B cell (primary cell): ENCODE measurements at regions not wholly inside any gene's neighbourhood (a gene's known extent, or its start where the extent isn't known, plus 50 kb on each side); places are given as distances from the start of the nearest gene placed in this dataset.

ENCODE experiments used
- ATAC-seq: fragments of 200-7000 bp; cut with Tn5 transposase; one replicate; pipeline ENCODE4 v1.10.0; 2021; ENCODE audit warnings: low read depth, mild to moderate bottlenecking, moderate number of reproducible peaks, moderate library complexity
- CTCF ChIA-PET: fragments of 350-600 bp; sonication (Branson Sonifier 250); formaldehyde crosslinking; loops from one replicate; lab custom pipeline; 2021; ENCODE audit warnings: antibody characterized with exemption, inconsistent platforms; lab: Charles Lee
- POLR2A ChIA-PET: fragments of 350-600 bp; sonication (Branson Sonifier 250); formaldehyde crosslinking; loops from one replicate; lab custom pipeline; 2021; ENCODE audit warnings: antibody characterized with exemption; lab: Charles Lee
- DNase-seq: peaks from one replicate; pipeline ENCODE4 v3.0.0; 2013
- H2AFZ ChIP-seq: 2 replicates; pipeline ENCODE4 v1.6.1; 2012; ENCODE audit warnings: mild to moderate bottlenecking, low read depth, low read length; ENCODE audit not compliant: insufficient read depth, poor library complexity, severe bottlenecking
- H3K27ac ChIP-seq, 2 donors: 1 replicate in 1 of 2; 2 replicates in 1 of 2; pipeline ENCODE4 v1.5.1; 2012 to 2013; ENCODE audit warnings: low read length in 2 of 2, mild to moderate bottlenecking in 2 of 2, moderate library complexity in 1 of 2
- H3K27me3 ChIP-seq, 4 experiments: fragments of 200-600 bp in 1 of 4; sonication (generic) in 1 of 4; replicated peaks in 1 of 4; 1 replicate in 2 of 4; 2 replicates in 2 of 4; pipeline versions ENCODE4 v1.6.1 to v1.7.0; 2013 to 2016; ENCODE audit warnings: low read length in 3 of 4, mild to moderate bottlenecking in 2 of 4, mixed read lengths in 1 of 4, moderate library complexity in 1 of 4; ENCODE audit not compliant: insufficient read depth in 4 of 4, control insufficient read depth in 3 of 4; ENCODE audit errors: control extremely low read depth in 1 of 4
- H3K36me3 ChIP-seq, 2 experiments: replicated peaks in 1 of 2; 1 replicate in 1 of 2; 2 replicates in 1 of 2; pipeline versions ENCODE4 v1.6.1 to v1.7.1; 2013; ENCODE audit warnings: low read length in 1 of 2; ENCODE audit not compliant: insufficient read depth in 2 of 2, control insufficient read depth in 1 of 2; ENCODE audit errors: control extremely low read depth in 1 of 2, extremely low read depth in 1 of 2
- H3K4me1 ChIP-seq, 2 donors: fragments of 200-600 bp in 1 of 2; sonication (generic) in 1 of 2; 1 replicate in 1 of 2; 2 replicates in 1 of 2; pipeline versions ENCODE4 v1.5.1 to v1.6.1; 2013 to 2017; ENCODE audit warnings: low read length in 2 of 2; ENCODE audit not compliant: control insufficient read depth in 2 of 2, insufficient read depth in 2 of 2
- H3K4me2 ChIP-seq: replicated peaks from 2 replicates; pipeline ENCODE3; 2012; ENCODE audit warnings: mild to moderate bottlenecking, low read depth, low read length; ENCODE audit not compliant: poor library complexity, severe bottlenecking
- H3K4me3 ChIP-seq, 5 experiments: fragments of 200-600 bp in 1 of 5; sonication (generic) in 1 of 5; 1 replicate in 3 of 5; 2 replicates in 2 of 5; pipeline versions ENCODE4 v1.5.1 to v1.7.0; 2011 to 2016; ENCODE audit warnings: low read length in 4 of 5, mild to moderate bottlenecking in 4 of 5, low read depth in 2 of 5, control low read depth in 1 of 5, moderate library complexity in 1 of 5; ENCODE audit not compliant: insufficient read depth in 1 of 5; ENCODE audit errors: control extremely low read depth in 1 of 5, extremely low read depth in 1 of 5
- H3K79me2 ChIP-seq: fragments of 200-600 bp; sonication (generic); one replicate; pipeline ENCODE4 v1.6.0; 2016; ENCODE audit warnings: low read length; ENCODE audit not compliant: control insufficient read depth, insufficient read depth
- H3K9ac ChIP-seq: fragments of 200-600 bp; sonication (generic); 2 replicates; pipeline ENCODE4 v1.6.1; 2017; ENCODE audit warnings: mild to moderate bottlenecking, low read length, moderate library complexity
- H3K9me3 ChIP-seq, 3 donors: one replicate each; pipeline versions ENCODE4 v1.6.1 to v1.7.1; 2013; ENCODE audit warnings: low read length in 2 of 3; ENCODE audit not compliant: control insufficient read depth in 2 of 3, insufficient read depth in 1 of 3; ENCODE audit errors: control extremely low read depth in 1 of 3
- H4K20me1 ChIP-seq: 2 replicates; pipeline ENCODE4 v1.6.0; 2012; ENCODE audit warnings: mild to moderate bottlenecking, low read length; ENCODE audit not compliant: insufficient read depth, control insufficient read depth, poor library complexity, severe bottlenecking
- H3K27ac Mint-ChIP-seq: one replicate; pipeline ENCODE4 v1.8.0; 2021; ENCODE audit warnings: mixed read lengths
- H3K27me3 Mint-ChIP-seq: one replicate; pipeline ENCODE4 v1.8.0; 2021; ENCODE audit warnings: mixed read lengths
- H3K4me1 Mint-ChIP-seq: one replicate; pipeline ENCODE4 v1.8.0; 2021; ENCODE audit warnings: mixed read lengths
- H3K4me3 Mint-ChIP-seq: one replicate; pipeline ENCODE4 v1.8.0; 2021; ENCODE audit warnings: mixed read lengths
- H3K9me3 Mint-ChIP-seq: one replicate; pipeline ENCODE4 v1.8.0; 2022; ENCODE audit warnings: mixed read lengths; ENCODE audit not compliant: insufficient read depth
- EZH2 ChIP-seq: IDR thresholded peaks from 2 replicates; pipeline ENCODE4 v1.6.1; 2012; ENCODE audit warnings: borderline replicate concordance, low read depth, mild to moderate bottlenecking, moderate library complexity, low read length; ENCODE audit not compliant: insufficient read depth, poor library complexity, severe bottlenecking
- WGBS: methylation state at CpG from one replicate; pipeline ENCODE4 v1.1.5; 2013; ENCODE audit warnings: missing lambda C conversion rate; ENCODE audit not compliant: insufficient coverage; 5-methylcytosine and 5-hydroxymethylcytosine counted together
- intact Hi-C: fragments of 100-400 bp; cut with micrococcal nuclease; formaldehyde crosslinking; loops from one replicate; pipeline ENCODE4 v1.10.0; 2022
- TF ChIP-seq, protein P1 (sequence below): fragments of 200-600 bp; IDR thresholded peaks from one replicate; pipeline ENCODE4 v1.8.0; 2022; ENCODE audit warnings: antibody characterized with exemption, mild to moderate bottlenecking

DNA sequence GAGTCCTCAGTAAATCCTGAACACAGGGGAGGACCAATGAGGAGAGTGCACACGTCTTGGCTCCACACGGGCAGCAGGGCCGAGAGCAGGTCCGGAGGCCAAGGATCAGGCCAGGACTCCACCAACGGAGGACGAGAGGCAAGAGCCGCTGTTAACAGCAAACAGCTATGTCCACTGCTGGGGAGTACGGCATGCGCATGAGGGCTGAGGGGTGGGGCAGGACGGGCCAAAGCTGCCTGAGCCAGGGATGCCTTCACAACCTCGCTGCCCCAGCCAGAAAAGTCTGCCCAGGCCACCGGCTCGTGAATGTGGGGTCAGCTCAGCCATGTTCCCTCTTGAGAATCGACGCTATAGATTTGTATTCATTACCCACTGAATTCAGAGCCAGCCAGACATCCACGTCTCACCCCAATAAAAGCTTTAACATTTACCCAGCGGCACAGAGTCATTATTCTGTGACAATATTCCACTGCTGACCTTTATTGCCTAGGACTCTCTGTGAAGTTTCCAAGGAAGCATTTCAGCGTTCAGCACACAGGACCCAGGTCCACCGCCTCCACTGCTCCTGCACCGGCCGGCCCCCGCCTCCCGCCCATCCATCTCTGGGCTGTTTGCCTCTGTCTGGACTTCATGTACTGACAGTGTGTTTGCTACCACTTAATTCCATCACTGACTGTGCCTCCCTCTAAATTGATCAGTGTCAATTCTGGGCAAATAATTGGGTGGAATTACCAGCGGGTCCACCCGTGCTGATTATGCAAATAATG, 384.9 kb downstream of the SHANK2 start:
- Histone ChIP-seq H3K4me2 (no peak overlapping the region), H3K9ac (no peak overlapping the region), H3K4me1 (no peaks in the 10 kb centered on the region), H4K20me1 (no peaks in the 10 kb centered on the region), H3K79me2 (no peaks in the 10 kb centered on the region), H3K36me3 (no peaks in the 10 kb centered on the region), H3K4me3 (no peak overlapping the region), H3K27ac (no peak overlapping the region), H3K9me3 (no peaks in the 10 kb centered on the region), H2AFZ (no peak overlapping the region), H3K27me3 (no peaks in the 10 kb centered on the region)
- WGBS: 84% methylated on average over 22 of the region's 25 CpGs
- DNase-seq: no peak
- no peak for ATAC-seq
- Mint-ChIP-seq H3K4me1 (no peaks in the 10 kb centered on the region), H3K27ac (no peak overlapping the region), H3K4me3 (no peak overlapping the region), H3K9me3 (no peaks in the 10 kb centered on the region), H3K27me3 (peaks cover 10% of the 10 kb centered on the region)
- TF ChIP-seq, protein P1, sequence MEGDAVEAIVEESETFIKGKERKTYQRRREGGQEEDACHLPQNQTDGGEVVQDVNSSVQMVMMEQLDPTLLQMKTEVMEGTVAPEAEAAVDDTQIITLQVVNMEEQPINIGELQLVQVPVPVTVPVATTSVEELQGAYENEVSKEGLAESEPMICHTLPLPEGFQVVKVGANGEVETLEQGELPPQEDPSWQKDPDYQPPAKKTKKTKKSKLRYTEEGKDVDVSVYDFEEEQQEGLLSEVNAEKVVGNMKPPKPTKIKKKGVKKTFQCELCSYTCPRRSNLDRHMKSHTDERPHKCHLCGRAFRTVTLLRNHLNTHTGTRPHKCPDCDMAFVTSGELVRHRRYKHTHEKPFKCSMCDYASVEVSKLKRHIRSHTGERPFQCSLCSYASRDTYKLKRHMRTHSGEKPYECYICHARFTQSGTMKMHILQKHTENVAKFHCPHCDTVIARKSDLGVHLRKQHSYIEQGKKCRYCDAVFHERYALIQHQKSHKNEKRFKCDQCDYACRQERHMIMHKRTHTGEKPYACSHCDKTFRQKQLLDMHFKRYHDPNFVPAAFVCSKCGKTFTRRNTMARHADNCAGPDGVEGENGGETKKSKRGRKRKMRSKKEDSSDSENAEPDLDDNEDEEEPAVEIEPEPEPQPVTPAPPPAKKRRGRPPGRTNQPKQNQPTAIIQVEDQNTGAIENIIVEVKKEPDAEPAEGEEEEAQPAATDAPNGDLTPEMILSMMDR: no peak
- TF ChIP-seq EZH2: no peak
- intact Hi-C loops: no loop called here
- ChIA-PET POLR2A (no interaction called here), CTCF (no interaction called here)

DNA sequence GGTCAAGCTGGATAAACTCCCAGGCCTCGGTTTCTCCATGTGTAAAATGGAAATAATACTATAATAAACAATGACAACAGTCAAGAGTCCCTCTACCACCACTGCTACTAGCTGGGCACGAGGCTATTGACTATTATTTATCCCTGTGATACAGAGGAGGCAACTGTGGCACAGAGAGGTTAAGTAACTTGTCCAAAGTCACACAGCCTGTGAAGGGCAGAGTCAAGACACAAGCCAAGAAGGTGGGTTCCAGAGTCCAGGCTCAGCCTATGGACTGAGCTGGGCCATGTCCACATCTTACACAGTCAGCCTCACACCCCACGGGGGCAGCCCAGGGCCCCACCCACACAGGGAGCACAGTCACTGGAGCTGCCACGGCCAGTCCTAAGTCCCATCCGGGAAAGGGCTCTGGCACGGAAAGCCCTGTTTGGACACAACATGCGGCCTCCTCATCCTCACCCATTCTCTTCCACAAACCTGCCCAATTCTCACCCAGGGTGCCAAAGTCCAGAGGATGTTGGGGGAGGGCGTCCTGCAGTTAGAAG, 384.0 kb downstream of the SHANK2 start:
- no peak for DNase-seq
- Mint-ChIP-seq H3K27ac (no peak overlapping the region), H3K4me1 (no peaks in the 10 kb centered on the region), H3K9me3 (no peaks in the 10 kb centered on the region), H3K27me3 (peaks cover 10% of the 10 kb centered on the region), H3K4me3 (no peak overlapping the region)
- 71% methylated on average over 4 of the region's 8 CpGs for WGBS
- H3K4me2 ChIP-seq: no peak overlapping the region
- no peaks in the 10 kb centered on the region for H3K79me2 ChIP-seq
- H3K9me3 ChIP-seq: no peaks in the 10 kb centered on the region
- intact Hi-C loops: no loop called here
- no peak overlapping the region for H3K9ac ChIP-seq
- no peaks in the 10 kb centered on the region for H4K20me1 ChIP-seq
- H3K4me3 ChIP-seq: no peak overlapping the region
- ChIA-PET CTCF (no interaction called here), POLR2A (no interaction called here)
- H2AFZ ChIP-seq: no peak overlapping the region
- no peaks in the 10 kb centered on the region for H3K4me1 ChIP-seq
- H3K27ac ChIP-seq: no peak overlapping the region
- no peak for ATAC-seq
- no peaks in the 10 kb centered on the region for H3K27me3 ChIP-seq
- H3K36me3 ChIP-seq: no peaks in the 10 kb centered on the region
- no peak for TF ChIP-seq EZH2
- TF ChIP-seq, protein P1: no peak
